ENCODE measurements at regions not wholly inside any gene's neighbourhood (a gene's known extent, or its start where the extent isn't known, plus 50 kb on each side); places are given as distances from the start of the nearest gene placed in this dataset.
"Not testable (repeated sequence)": the region's sequence is repeated elsewhere in the genome, so short reads cannot be mapped to it uniquely, and the experiment has no call there.

DNA sequence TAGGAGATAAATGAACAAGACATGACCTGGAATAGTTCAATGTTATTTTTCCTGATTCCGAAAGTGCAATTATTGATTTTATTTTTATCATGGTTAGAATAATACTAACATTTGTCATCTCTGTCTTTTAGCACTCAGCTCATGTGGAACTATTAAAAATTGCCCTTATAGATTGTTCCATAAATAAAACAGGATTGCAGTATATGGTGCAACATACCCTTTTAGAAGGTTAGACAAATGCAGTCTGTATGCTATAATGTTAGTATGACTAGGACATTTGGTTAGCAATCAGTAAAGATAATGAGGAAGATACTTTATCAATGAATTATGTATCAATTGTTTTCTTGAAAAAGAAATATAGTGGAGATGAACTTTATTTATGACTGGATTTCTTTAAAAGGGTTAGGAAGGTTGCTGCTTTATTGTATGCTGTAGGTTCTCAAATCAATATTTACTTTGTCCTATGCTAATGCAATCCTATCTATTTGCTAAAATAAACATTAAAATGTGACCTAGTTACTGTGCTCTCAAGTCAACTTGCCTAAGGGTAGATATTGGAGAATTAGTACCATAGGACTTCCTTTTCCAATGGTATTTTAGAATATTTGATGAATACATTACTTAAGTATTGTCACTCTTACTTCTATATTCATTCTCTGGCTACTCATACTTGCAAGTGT is 348.9 kb upstream of the ISL1 start:
- no peak for DNase-seq (ENCODE audit: low spot score)

- no peak for DNase-seq (ENCODE audit: low spot score)
These were observed 343.6 kb upstream of the ISL1 start for GRCh38 chr5:51039424-51040329.

DNA sequence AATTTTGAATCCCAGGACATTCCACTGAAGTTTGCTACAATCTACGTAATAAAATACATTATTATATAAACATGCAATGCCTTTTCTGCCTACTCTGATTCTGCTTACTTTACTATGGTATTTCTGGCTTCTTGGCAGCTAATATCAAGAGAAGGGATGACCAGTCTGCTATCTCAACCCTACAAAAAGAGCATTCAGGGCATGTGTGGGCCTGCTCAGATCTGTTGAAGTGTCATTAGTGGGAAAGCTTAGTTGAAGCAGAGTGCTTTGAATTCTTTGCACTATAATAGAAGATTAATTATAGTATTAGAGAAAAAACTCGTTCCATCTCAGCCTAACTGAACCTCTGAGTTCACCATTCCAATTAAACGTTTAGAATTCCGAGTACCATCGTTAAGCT is 339.5 kb upstream of the ISL1 start:
- DNase-seq (ENCODE audit: low spot score), result no peak

DNA sequence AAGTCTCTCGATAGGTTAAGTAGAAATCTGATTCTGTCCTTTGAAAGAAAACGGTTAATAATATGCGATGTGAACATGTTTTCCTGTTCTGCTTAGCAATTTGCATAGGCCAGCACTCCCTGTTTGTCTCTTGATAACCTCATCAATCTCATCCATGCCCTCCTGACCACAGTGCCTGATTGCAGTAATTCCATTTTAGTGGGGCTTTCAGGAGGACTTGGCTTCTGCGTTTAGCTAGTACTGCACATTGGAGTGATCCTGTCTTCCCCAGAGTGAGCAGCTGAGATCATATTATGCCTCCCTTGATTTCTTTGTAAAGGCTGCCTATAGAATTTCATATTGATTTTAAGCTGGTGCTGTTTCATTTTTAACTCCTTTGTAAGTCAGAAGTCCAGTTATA is 335.9 kb upstream of the ISL1 start:
- no peak for DNase-seq (ENCODE audit: low spot score)

- no peak for DNase-seq (ENCODE audit: low spot score)
These were observed 329.9 kb upstream of the ISL1 start for GRCh38 chr5:51053361-51053760.

DNA sequence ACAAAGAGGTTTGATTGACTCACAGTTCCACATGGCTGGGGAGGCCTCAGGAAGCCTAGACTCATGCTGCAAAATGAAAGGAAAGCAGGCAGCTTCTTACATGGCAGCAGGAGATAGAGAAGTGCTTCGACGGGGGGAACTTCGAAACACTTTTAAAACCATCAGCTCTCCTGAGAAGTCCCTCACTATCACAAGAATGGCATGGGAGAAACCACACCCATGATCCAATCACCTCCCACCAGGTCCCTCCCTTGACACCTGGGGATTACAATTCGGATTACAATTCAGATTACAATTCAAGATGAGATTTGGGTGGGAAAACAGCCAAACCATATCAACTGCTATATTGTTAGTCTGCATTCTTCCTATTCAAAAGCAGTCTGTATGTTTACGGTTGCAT is 322.3 kb upstream of the ISL1 start:
- no peak for DNase-seq (ENCODE audit: low spot score)

- DNase-seq (ENCODE audit: low spot score), result no peak
These were observed 310.3 kb upstream of the ISL1 start for GRCh38 chr5:51072937-51073336.

DNA sequence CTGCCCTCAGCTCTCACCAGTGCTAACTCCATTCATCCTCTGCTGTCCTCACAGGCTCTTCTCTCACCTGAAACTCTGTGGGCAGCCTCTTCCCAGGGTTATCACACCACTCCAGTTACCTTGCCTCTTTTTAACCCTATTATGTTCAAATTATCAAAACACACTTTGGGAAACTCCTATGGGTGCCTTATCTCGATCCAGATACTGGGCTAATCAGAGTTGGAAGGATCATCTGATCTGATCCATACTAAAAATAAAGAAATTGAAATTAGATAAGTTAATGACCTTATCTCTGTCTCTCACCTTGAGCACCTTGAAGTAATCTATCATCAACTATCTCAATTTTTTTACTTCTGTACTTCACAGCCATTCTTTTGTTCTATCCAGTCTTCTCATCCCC is 300.5 kb upstream of the ISL1 start:
- DNase-seq (ENCODE audit: low spot score), result no peak

GRCh38 chr5:51091816-51092215 is 291.4 kb upstream of the ISL1 start:
- DNase-seq (ENCODE audit: low spot score), result no peak

GRCh38 chr5:51095486-51095885 is 287.8 kb upstream of the ISL1 start:
- no peak for DNase-seq (ENCODE audit: low spot score)

GRCh38 chr5:51096859-51097258 is 286.4 kb upstream of the ISL1 start:
- DNase-seq (ENCODE audit: low spot score), result no peak

DNA sequence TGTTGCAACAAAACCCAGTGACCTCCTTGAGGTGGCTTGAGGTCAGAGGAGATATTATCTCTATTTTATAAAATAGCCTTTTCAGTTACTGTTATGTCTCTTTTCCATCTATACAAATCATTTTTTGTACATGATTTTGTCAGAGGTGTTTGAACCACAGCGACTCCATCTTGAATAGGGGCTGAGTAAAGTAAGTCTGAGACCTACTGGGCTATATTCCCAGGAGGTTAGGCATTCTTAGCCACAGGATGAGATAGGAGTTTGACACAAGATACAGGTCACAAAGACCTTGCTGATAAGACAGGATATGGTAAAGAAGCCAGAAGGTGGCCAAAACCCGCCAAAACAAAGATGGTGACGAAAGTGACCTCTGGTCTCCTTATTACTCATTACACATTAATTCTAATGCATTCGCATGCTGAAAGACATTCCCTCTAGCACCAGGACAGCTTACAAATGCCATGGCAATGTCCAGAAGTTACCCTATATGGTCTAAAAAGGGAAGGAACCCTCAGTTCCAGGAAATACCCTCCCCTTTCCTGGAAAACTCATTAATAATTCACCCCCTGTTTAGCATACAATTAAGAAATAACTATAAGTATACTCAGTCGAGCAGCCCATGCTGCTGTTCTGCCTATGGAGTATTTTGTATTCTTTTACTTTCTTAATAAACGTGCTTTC is 283.9 kb upstream of the ISL1 start:
- no peak for DNase-seq (ENCODE audit: low spot score)

DNA sequence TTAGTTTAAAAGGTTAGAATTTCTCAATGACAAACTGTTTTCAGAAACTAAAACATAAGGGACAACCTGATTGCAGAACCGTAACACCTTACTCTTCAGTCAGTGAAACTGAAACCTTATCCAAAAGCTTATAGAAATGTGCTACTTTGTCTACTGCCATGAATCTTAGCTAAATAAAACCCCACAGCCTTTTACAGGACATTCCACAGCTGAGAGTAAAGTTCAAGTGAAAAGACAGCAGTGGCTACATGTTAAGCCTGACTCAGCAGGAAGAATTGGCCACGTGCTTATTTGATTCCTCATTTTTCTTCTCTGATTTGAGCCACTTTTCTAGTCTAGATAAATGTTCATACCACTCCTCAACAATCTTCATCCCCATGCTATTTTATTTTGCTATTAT is 278.7 kb upstream of the ISL1 start:
- peak; percentile 2 for DNase-seq (ENCODE audit: low spot score)

DNA sequence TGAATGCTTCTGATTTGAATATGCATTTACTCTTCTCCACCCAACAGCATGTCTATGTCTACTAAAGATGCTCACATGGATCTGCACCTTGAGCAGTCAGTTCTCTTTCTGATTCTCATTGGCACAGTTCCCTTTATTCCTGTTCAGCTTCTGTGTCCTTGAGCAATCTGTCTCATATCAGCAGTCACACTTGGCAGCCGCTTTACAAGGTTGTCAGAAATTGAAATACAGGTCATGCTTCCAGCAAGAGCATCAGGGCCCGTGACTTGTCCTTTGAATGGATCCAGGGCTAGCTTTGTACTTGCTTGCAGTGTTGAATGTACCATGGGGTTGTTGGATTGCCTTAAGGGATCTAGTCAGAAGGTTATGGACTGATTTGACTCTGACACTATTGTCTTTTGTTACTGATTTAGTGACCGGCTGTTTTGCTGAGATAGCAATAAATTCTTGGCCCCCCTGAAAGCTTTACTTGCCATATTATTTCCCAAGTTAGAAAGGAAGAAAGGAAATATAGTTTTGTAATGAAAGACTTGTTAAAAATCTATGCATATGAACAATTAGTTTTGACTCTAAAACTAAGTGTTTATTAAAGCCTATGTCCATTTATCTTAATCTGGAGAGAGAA is 273.4 kb upstream of the ISL1 start:
- DNase-seq (ENCODE audit: low spot score), result no peak

GRCh38 chr5:51131266-51131665 is 252.0 kb upstream of the ISL1 start:
- DNase-seq (ENCODE audit: low spot score), result no peak

- DNase-seq (ENCODE audit: low spot score), result no peak
These were observed 245.1 kb upstream of the ISL1 start for GRCh38 chr5:51138164-51138563.

- DNase-seq (ENCODE audit: low spot score), result no peak
These were observed 234.8 kb upstream of the ISL1 start for GRCh38 chr5:51148437-51148836.

DNA sequence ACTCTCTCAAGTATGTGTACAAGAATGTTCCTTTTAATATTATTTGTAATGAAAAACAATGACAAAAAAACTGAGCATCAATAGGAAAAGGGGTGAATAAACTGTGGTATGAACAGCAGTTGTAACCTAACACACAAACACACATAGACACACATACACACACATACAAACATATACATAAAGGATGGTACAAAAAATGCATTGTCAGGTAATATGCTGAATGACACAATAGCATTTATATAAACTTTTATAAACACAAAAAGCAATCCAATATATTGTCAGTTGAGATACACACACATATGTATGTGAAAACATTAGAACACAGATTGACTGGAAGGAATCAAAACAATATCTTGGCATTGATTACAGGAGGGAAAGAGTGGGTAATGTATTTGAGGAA is 227.0 kb upstream of the ISL1 start:
- no peak for DNase-seq (ENCODE audit: low spot score)

- no peak for DNase-seq (ENCODE audit: low spot score)
These were observed 226.4 kb upstream of the ISL1 start for GRCh38 chr5:51156838-51157237.

DNA sequence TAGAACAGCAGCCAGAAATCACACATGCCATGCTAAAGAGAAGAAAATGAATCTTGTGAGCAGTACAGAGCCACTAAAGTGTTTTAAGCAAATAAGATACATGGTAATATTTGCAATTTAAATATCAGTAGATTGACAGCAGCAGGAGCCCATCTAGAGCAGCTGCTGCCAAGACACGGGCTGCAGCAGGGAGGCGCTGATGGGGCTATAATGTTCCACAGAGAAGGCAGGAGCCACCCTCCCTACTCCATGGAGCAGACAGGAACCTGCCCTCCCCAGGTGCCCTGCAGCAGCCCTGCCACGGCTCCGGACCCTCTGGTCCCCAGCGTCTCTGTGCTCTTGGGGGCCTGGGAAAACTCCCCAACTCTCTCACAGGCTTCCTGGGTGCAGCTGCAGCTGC is 224.1 kb upstream of the ISL1 start:
- DNase-seq (ENCODE audit: low spot score), result no peak

DNA sequence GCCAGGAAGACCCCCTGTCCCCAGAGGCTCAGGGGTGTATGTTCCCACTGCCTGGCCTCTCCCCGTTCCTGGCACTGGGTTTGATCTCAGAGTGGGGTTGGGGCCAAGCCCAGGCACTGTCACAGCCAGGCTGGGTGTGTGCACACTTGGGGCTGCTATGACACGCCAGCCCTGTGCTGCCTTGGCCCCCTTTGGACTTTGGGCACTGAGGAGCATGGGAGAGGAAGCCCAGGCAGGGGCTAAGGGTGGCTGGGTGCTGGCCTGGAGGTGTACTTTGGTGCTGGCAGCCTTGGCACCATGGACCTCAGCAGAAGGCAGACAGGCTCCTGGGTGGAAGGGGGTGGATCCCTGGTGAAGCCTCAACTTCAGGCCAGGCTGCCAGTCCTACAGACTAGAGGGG is 223.6 kb upstream of the ISL1 start:
- DNase-seq (ENCODE audit: low spot score), result no peak

DNA sequence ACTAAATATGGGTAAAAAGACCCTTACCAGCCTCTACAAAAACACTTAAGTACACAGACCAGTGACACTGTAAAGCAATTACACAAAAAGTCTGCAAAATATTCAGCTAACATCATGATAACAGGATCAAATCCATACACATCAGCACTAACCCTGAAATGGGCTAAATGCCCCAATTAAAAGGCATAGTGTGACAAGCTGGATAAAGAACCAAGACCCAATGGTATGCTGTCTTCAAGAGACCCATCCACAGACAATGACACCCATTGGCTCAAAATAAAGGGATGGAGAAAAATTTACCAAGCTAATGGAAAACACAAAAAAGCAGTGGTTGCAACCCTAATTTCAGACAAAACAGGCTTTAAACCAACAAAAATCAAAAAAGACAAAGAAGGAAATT is 221.0 kb upstream of the ISL1 start:
- no peak for DNase-seq (ENCODE audit: low spot score)

GRCh38 chr5:51165621-51166020 is 217.6 kb upstream of the ISL1 start:
- not testable (repeated sequence) for DNase-seq (ENCODE audit: low spot score)
